Activated CD4-positive, CD25-positive, alpha-beta regulatory T cell (primary cell): ENCODE measurements at regions not wholly inside any gene's neighbourhood (a gene's known extent, or its start where the extent isn't known, plus 50 kb on each side); places are given as distances from the start of the nearest gene placed in this dataset.

Experiments used
- DNase-seq, 4 experiments: peaks; one replicate each; lab custom pipeline; 2025; lab: John Stamatoyannopoulos, UW

GRCh38 chr15:31510057-31510456 lies 183.4 kb downstream of the KLF13 start:
- DNase-seq, result no peak

DNA sequence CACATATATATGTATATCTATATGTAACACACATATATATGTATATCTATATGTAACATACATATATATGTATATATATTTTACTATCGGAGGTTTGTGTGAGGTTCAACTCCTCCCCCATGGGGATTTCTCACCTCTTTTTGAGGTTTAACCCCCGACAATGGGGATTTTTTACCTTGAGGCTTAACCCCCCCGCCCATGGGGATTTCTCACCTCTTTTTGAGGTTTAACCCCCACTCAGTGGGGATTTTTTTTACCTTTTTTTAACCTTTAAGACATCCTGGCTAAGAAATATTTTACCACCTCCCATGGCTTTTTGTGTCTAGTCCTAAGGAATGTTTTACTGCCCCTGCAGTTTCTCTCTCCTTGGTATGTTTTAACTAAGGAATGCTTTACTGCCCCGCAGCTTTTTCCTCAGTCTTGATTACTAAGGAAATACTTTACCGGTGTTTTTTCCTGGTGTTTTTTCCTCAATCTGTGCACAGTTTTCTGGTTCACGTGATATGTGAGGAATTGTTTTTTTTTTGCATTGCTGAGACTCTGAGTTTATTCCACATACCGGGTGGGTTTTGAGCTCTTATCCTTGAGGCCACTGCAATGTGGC lies 185.2 kb downstream of the KLF13 start:
- peak in 1 of 4 experiments; percentile 13 for DNase-seq

GRCh38 chr15:31513178-31513577 lies 186.5 kb downstream of the KLF13 start:
- DNase-seq, result no peak

DNA sequence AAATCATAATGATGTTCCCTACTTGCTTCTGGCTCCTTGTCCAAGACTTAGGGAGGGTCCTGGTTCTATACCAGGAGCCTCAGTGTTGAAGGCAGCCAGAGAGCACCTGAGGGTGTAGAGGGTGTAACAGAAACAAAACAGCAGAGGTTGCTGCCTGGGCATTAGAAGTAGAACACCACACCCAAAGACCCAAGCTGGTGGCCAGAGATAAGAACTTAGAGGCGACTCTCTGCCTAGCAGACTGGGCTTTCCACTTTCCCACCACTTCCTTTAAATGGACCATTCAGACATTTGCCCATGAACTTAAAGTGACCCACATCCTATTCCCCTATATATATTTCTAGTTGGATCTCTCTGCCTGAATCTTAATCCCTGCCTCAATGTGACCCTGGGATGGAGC lies 189.8 kb downstream of the KLF13 start:
- no peak for DNase-seq

DNA sequence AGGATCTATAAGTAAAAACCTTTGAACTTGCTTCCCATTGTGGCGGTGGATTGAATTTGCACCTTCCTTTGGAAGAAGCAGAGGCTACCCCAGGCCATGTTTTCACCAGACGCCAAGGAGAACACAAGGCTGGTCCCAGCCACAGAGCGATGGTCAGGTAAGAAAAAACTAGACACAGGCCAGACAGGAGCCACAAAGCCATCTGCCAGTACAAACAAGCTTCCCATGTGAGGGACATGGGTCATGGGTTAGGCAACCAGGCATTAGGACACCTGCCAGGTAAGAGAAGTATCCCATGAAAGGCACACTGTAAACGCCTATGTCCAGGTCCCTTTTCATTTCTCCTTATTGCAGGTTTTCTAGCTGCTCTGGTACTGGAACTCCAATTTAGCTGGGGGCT lies 190.2 kb downstream of the KLF13 start:
- no peak for DNase-seq

DNA sequence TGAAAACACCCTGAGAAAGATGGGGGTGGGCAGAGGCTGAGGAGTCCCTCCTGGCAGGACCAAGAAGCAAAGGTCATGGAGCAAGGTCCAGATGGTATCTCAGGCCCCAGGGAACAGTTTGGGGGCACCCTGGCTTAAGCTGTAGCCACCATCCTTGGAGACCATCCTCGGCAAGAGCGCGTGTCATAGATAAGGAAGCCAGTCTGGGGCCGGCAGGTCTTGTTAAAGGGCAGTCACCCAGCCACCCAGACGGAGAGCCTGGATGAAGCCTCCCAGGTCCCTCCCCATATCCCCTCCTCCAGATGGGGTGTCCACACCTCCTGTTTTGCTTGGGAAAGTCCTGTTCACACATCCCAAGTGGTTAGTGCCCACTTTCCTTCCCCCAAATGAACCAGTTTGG lies 191.1 kb downstream of the KLF13 start:
- no peak for DNase-seq

DNA sequence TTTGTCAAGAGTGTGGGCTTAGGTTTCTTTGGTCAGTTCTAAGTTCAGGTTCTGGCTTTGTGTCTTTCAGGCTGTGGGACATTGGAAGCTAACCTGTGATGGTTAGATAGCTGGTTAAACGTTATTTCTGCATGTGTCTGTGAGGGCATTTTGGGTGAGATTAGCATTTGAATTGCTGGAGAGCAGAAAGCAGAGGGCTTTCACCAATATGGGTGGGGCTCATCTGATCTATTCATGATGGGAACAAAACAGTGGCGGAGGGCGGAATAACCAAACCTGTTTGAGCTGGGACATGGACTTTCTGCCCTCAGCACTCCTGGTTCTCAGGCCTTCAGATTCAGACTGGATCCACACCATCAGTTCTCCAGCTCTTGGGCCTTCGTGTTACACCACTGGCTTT lies 195.4 kb downstream of the KLF13 start:
- DNase-seq, result no peak

DNA sequence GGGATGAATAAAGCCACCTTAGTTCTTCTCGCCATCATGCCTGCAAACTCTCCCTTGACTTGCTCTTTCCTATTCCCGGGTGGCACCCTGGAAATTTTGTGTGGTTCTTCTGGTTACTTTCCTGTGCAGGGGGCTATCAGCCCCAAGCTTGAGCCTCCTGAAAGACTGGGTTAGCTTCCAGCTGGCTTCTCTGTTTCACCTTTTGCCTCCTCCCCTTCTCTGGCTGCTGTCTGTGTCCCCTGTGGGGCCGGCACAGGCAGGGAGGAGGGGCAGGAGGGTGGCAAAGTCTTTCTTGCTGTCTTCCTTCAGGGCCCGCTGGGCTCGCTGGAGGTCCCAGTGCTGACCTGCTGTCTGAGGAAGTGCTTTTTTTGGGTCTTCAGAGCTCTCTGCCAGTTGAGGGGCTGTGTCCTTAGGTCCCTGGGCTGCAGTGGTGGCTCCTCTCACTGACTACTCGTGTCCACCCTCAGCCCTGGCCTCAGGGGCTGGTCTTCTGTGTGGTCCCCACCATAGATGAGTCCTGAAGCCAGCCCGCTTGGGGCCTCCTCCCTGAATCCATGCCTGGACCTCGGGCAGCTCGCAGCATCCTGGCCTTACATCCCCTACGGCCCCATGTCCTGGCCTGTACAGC lies 196.5 kb downstream of the KLF13 start:
- no peak for DNase-seq

GRCh38 chr15:31523655-31524049 lies 197.0 kb downstream of the KLF13 start:
- no peak for DNase-seq

- DNase-seq, result no peak
These were observed 198.6 kb downstream of the KLF13 start for GRCh38 chr15:31525185-31525695.

GRCh38 chr15:31525988-31526665 lies 199.5 kb downstream of the KLF13 start:
- no peak for DNase-seq

DNA sequence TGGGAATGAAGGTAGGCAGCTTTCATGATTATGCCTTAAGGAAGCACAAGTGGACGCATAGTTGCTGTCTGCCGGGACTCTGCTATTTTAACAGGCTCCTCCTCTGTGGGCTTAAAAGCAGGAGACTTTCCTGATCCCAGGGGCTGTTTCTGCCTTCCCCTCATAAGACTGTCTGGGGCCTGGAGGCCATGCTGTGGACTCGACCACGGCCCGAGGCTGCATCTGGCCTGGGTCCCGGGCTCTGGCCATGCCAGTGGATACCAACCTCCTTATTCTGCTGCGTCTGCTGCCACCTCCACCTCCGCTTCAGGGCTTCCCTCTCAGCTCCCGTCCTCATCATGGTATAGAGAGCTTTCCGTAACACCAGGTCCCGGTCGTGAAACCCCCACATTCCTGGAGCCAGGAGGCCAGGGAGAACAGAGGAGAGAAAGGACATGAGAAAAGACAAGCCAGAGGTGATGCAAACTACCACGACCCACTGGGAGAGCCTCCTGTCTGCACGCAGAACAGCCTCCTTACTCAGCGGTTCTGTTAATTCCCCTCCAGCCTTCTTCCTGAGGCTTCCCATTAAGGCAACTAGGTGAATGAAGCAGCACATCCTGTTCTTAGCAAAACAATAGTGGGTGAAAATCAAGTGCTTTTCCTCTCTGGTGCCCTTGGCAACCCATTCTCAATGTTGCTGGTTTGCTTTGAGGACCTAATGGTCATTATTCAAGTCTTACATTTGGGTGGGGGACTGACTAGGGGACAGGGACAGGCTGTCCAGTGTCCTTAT lies 200.5 kb downstream of the KLF13 start:
- no peak for DNase-seq

GRCh38 chr15:31528846-31529245 lies 202.2 kb downstream of the KLF13 start:
- no peak for DNase-seq

GRCh38 chr15:31537770-31538592 lies 211.3 kb downstream of the KLF13 start:
- no peak for DNase-seq

DNA sequence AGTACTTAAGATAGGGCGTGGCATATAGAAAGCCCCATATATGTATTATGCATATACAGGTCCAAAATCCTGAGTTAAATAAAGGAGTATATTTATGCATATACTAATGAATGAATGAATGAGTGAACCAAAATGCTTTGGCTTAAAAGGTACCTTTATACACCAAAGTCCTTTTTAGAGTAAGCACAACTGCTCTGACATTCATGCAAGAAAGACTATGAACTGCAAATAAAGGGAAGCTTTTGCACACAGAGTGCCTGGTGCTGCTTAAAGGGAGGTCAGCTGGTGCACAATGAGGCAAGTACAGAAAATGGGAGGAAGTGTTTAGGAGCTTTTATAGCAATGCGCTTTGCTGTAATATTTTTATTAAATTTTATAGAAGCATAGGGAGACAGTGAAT lies 214.0 kb downstream of the KLF13 start:
- no peak for DNase-seq

- no peak for DNase-seq
These were observed 217.7 kb downstream of the KLF13 start for GRCh38 chr15:31544361-31544760.

DNA sequence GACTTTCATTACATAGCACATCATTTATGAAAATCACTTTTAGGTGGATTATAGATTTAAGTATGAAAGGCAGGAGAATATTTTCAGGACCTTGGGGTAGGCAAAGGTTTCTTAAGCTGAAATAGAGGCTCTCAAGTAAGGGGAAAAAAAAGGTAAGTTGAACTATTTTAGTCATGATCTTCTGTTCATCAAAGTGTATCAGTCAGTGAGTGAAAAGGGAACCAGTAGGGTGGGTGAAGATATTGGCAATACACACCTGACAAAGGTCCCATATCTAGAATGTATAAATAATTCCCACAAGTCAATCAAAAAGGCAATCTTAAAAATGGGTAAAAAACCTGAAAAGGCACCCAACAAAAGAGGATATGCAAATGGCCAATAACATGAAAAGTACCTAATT lies 218.6 kb downstream of the KLF13 start:
- no peak for DNase-seq

GRCh38 chr15:31550211-31550977 lies 223.8 kb downstream of the KLF13 start:
- DNase-seq, result no peak

- DNase-seq, result no peak
These were observed 224.7 kb downstream of the KLF13 start for GRCh38 chr15:31551323-31551722.

DNA sequence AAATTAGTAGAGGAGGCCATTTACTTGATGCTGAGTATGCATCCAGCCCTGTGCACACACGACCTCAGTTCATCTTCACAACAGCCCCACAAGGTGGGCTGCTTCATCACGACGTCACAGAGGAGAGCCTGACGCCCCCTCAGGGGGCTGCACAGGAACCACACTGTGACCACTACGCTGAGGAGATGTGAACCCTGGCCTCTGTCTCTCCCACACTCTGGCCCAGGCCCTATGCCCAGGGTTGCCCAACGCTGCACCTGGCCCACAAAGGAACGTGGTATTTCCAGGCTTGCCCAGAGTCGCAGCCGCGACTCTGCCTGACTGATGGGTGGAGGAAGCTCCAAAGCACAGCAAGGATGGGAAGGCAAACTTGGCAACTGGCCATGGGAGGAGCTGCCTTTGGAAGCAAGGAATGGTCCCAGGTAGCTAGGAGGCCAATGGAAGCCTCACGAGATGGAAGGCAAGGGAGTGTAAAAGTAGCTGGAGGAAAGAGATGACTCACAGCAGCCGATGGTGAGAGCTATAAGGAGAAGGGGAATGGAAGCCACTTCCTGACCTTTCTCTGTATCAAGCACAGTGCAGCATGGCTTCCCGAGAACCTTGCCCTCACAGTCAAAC lies 226.0 kb downstream of the KLF13 start:
- no peak for DNase-seq
